H1 (cell line): ENCODE measurements at regions not wholly inside any gene's neighbourhood (a gene's known extent, or its start where the extent isn't known, plus 50 kb on each side); places are given as distances from the start of the nearest gene placed in this dataset.

Source experiments
- CTCF ChIA-PET: fragments of 300-600 bp; sonication (Branson Sonifier 250); formaldehyde crosslinking; loops from one replicate; lab custom pipeline; 2021; ENCODE audit not compliant: partially characterized antibody; lab: Charles Lee
- POLR2A ChIA-PET: fragments of 300-600 bp; sonication (Branson Sonifier 250); formaldehyde crosslinking; loops from one replicate; lab custom pipeline; 2021; ENCODE audit warnings: inconsistent platforms; ENCODE audit not compliant: partially characterized antibody; lab: Charles Lee
- DNase-seq, 2 experiments: peaks; one replicate each; pipeline versions ENCODE4 v3.0.0 to v3.0.0-alpha.2; 2010 to 2022; ENCODE audit warnings: low spot score in 2 of 2, low read depth in 1 of 2, mixed read lengths in 1 of 2
- FAIRE-seq: peaks from 2 replicates; lab custom pipeline; 2011; peaks lifted over from hg19 to GRCh38; lab: Jason Lieb, UNC
- H2AFZ ChIP-seq: 2 replicates; pipeline ENCODE4 v1.8.1; 2012; ENCODE audit warnings: low read length, inconsistent platforms
- H2AK5ac ChIP-seq: 2 replicates; pipeline ENCODE4 v1.6.1; 2013; ENCODE audit warnings: low read depth, low read length
- H2BK120ac ChIP-seq: replicated peaks from 2 replicates; pipeline ENCODE3; 2013; ENCODE audit warnings: low read depth, low read length, inconsistent platforms
- H2BK12ac ChIP-seq: 2 replicates; pipeline ENCODE4 v1.6.1; 2013; ENCODE audit warnings: low read depth, low read length
- H2BK15ac ChIP-seq: 2 replicates; pipeline ENCODE4 v1.6.1; 2013; ENCODE audit warnings: low read length
- H2BK20ac ChIP-seq: 2 replicates; pipeline ENCODE4 v1.6.1; 2013; ENCODE audit warnings: low read length
- H2BK5ac ChIP-seq: 2 replicates; pipeline ENCODE4 v1.6.1; 2013; ENCODE audit warnings: low read depth, low read length
- H3K14ac ChIP-seq: 2 replicates; pipeline ENCODE4 v1.6.1; 2013; ENCODE audit warnings: inconsistent platforms; ENCODE audit not compliant: insufficient read length
- H3K18ac ChIP-seq: 2 replicates; pipeline ENCODE4 v1.6.1; 2013; ENCODE audit warnings: low read length; ENCODE audit errors: extremely low read depth
- H3K23ac ChIP-seq: 2 replicates; pipeline ENCODE4 v1.6.1; 2013; ENCODE audit warnings: inconsistent platforms; ENCODE audit not compliant: insufficient read length
- H3K23me2 ChIP-seq: 2 replicates; pipeline ENCODE4 v1.6.1; 2013; ENCODE audit warnings: low read depth, low read length
- H3K27ac ChIP-seq: 2 replicates; pipeline ENCODE4 v1.6.1; 2011; ENCODE audit warnings: low read depth, low read length, inconsistent platforms
- H3K27me3 ChIP-seq, 4 experiments: replicated peaks in 1 of 4; 1 replicate in 1 of 4; 2 replicates in 3 of 4; pipeline versions ENCODE4 v1.6.1 to v1.8.1; 2011 to 2013; ENCODE audit warnings: low read length in 3 of 4, mild to moderate bottlenecking in 3 of 4, inconsistent platforms in 2 of 4, mixed read lengths in 2 of 4, moderate library complexity in 1 of 4; ENCODE audit not compliant: control insufficient read depth in 3 of 4, insufficient read depth in 3 of 4; ENCODE audit errors: extremely low read depth in 1 of 4
- H3K36me3 ChIP-seq, 4 experiments: 2 replicates each; pipeline versions ENCODE4 v1.6.1 to v1.8.1; 2011 to 2013; ENCODE audit warnings: mild to moderate bottlenecking in 4 of 4, low read length in 3 of 4, moderate library complexity in 2 of 4, control low read depth in 1 of 4, inconsistent platforms in 1 of 4; ENCODE audit not compliant: insufficient read depth in 4 of 4, control insufficient read depth in 2 of 4
- H3K4ac ChIP-seq: replicated peaks from 2 replicates; pipeline ENCODE3; 2013; ENCODE audit warnings: low read length, low read depth, mixed read lengths, inconsistent platforms; ENCODE audit not compliant: insufficient read length
- H3K4me1 ChIP-seq, 4 experiments: replicated peaks in 1 of 4; 1 replicate in 1 of 4; 2 replicates in 3 of 4; pipeline versions ENCODE4 v1.6.1 to v1.8.1; 2011 to 2013; ENCODE audit warnings: low read length in 3 of 4, inconsistent platforms in 2 of 4, mixed read lengths in 1 of 4; ENCODE audit not compliant: insufficient read depth in 4 of 4, control insufficient read depth in 3 of 4
- H3K4me2 ChIP-seq, 2 experiments: 2 replicates each; pipeline versions ENCODE4 v1.6.1 to v1.8.1; 2011 to 2013; ENCODE audit warnings: low read depth in 2 of 2, low read length in 2 of 2, control low read depth in 1 of 2, inconsistent platforms in 1 of 2, mild to moderate bottlenecking in 1 of 2; ENCODE audit not compliant: insufficient read depth in 1 of 2
- H3K4me3 ChIP-seq, 4 experiments: fragments of 200-600, 300-600 bp in 1 of 4; sonication (generic), shearing (Covaris generic), sonication (Bioruptor Twin) in 1 of 4; 2 replicates each; pipeline versions ENCODE4 v1.5.1 to v1.8.1; 2011 to 2016; ENCODE audit warnings: low read length in 4 of 4, low read depth in 3 of 4, control low read depth in 2 of 4, inconsistent platforms in 2 of 4, mild to moderate bottlenecking in 2 of 4, mixed read lengths in 1 of 4, moderate library complexity in 1 of 4; ENCODE audit not compliant: insufficient read depth in 2 of 4; ENCODE audit errors: extremely low read depth in 1 of 4
- H3K56ac ChIP-seq: replicated peaks from 2 replicates; pipeline ENCODE3; 2013; ENCODE audit warnings: low read depth, mild to moderate bottlenecking, mixed read lengths, low read length, inconsistent platforms; ENCODE audit not compliant: insufficient read length
- H3K79me1 ChIP-seq: 2 replicates; pipeline ENCODE4 v1.6.1; 2013; ENCODE audit warnings: low read depth, low read length, control low read depth
- H3K79me2 ChIP-seq, 2 experiments: 2 replicates each; pipeline versions ENCODE4 v1.6.1 to v1.8.1; 2012 to 2013; ENCODE audit warnings: low read length in 2 of 2, mild to moderate bottlenecking in 2 of 2, inconsistent platforms in 1 of 2; ENCODE audit not compliant: insufficient read depth in 2 of 2, control insufficient read depth in 1 of 2
- H3K9ac ChIP-seq, 4 experiments: replicated peaks in 1 of 4; 1 replicate in 1 of 4; 2 replicates in 3 of 4; pipeline versions ENCODE4 v1.6.1 to v1.8.1; 2011 to 2013; ENCODE audit warnings: low read depth in 3 of 4, low read length in 3 of 4, control low read depth in 2 of 4, mild to moderate bottlenecking in 2 of 4, moderate library complexity in 2 of 4, inconsistent platforms in 1 of 4; ENCODE audit errors: extremely low read depth in 1 of 4
- H3K9me3 ChIP-seq, 2 experiments: 2 replicates each; pipeline versions ENCODE4 v1.6.1 to v1.8.1; 2012 to 2013; ENCODE audit warnings: mild to moderate bottlenecking in 2 of 2, moderate library complexity in 2 of 2, control low read depth in 1 of 2, inconsistent platforms in 1 of 2, low read depth in 1 of 2, low read length in 1 of 2, mixed read lengths in 1 of 2; ENCODE audit not compliant: insufficient read depth in 2 of 2
- H4K20me1 ChIP-seq, 2 experiments: replicated peaks in 1 of 2; 2 replicates each; pipeline versions ENCODE3 to v1.8.1; 2011 to 2013; ENCODE audit warnings: inconsistent platforms in 2 of 2, low read length in 2 of 2, mild to moderate bottlenecking in 1 of 2; ENCODE audit not compliant: insufficient read depth in 2 of 2, control insufficient read depth in 1 of 2
- H4K5ac ChIP-seq: 2 replicates; pipeline ENCODE4 v1.6.1; 2013; ENCODE audit warnings: low read length, low read depth, mixed read lengths, inconsistent platforms; ENCODE audit not compliant: insufficient read length
- H4K8ac ChIP-seq: 2 replicates; pipeline ENCODE4 v1.8.0; 2013; ENCODE audit warnings: mild to moderate bottlenecking, moderate library complexity, low read length, inconsistent platforms; ENCODE audit not compliant: insufficient read depth; ENCODE audit errors: extremely low read depth
- H4K91ac ChIP-seq: replicated peaks from 2 replicates; pipeline ENCODE3; 2013; ENCODE audit warnings: low read length, mixed read lengths, inconsistent platforms; ENCODE audit not compliant: insufficient read length
- BCL11A ChIP-seq, 2 experiments: IDR thresholded peaks; one replicate each; pipeline ENCODE4 v1.6.1; 2011; ENCODE audit warnings: low read depth in 2 of 2, low read length in 2 of 2, mild to moderate bottlenecking in 2 of 2
- BRCA1 ChIP-seq: IDR thresholded peaks from 2 replicates; pipeline ENCODE4 v1.6.1; 2012; ENCODE audit warnings: low read depth, low read length, improper control_type of control experiment
- CEBPB ChIP-seq: IDR thresholded peaks from 2 replicates; pipeline ENCODE4 v1.6.1; 2012; ENCODE audit warnings: low read depth, low read length
- CHD2 ChIP-seq: IDR thresholded peaks from 2 replicates; pipeline ENCODE4 v1.6.1; 2012; ENCODE audit warnings: low read length, improper control_type of control experiment
- CREB1 ChIP-seq: IDR thresholded peaks from 2 replicates; pipeline ENCODE4 v1.6.1; 2012; ENCODE audit warnings: inconsistent platforms
- EP300 ChIP-seq, 2 experiments: IDR thresholded peaks; 1 replicate in 1 of 2; 2 replicates in 1 of 2; pipeline ENCODE4 v1.6.1; 2011 to 2012; ENCODE audit warnings: low read depth in 2 of 2, low read length in 2 of 2, mild to moderate bottlenecking in 2 of 2, borderline replicate concordance in 1 of 2, inconsistent platforms in 1 of 2, moderate library complexity in 1 of 2
- HDAC6 ChIP-seq: IDR thresholded peaks from one replicate; pipeline ENCODE4 v1.7.1; 2012; ENCODE audit warnings: low read depth, mild to moderate bottlenecking, inconsistent platforms, low read length, moderate library complexity
- KDM4A ChIP-seq: IDR thresholded peaks from one replicate; pipeline ENCODE4 v1.7.1; 2012; ENCODE audit warnings: low read depth, mild to moderate bottlenecking, moderate library complexity, low read length, inconsistent platforms; ENCODE audit not compliant: severe bottlenecking
- MAFK ChIP-seq: IDR thresholded peaks from 2 replicates; pipeline ENCODE4 v1.6.1; 2012; ENCODE audit warnings: low read depth, mild to moderate bottlenecking, improper control_type of control experiment, low read length
- POLR2A ChIP-seq, 2 experiments: IDR thresholded peaks; 1 replicate in 1 of 2; 2 replicates in 1 of 2; pipeline ENCODE4 v1.6.1; 2011; ENCODE audit warnings: low read depth in 2 of 2, low read length in 2 of 2, mild to moderate bottlenecking in 2 of 2; ENCODE audit errors: control extremely low read depth in 1 of 2
- POU5F1 ChIP-seq: IDR thresholded peaks from 2 replicates; pipeline ENCODE4 v1.6.1; 2011; ENCODE audit warnings: low read depth, mild to moderate bottlenecking, low read length, moderate library complexity
- RNF2 ChIP-seq: fragments of 200-900, 300-1000 bp; sonication (generic); IDR thresholded peaks from 2 replicates; pipeline ENCODE4 v1.7.1; 2016; ENCODE audit warnings: borderline replicate concordance, low read depth, mild to moderate bottlenecking, antibody characterized with exemption, low read length; ENCODE audit not compliant: poor library complexity, severe bottlenecking; ENCODE audit errors: missing control alignments
- USF2 ChIP-seq: IDR thresholded peaks from 2 replicates; pipeline ENCODE4 v1.6.1; 2011; ENCODE audit warnings: low read length, improper control_type of control experiment
- ZNF274 ChIP-seq: IDR thresholded peaks from 2 replicates; pipeline ENCODE4 v1.7.0; 2012; ENCODE audit warnings: low read length, borderline replicate concordance; ENCODE audit errors: extremely low read depth
- WGBS, 2 experiments: shearing (Covaris generic) in 1 of 2; methylation state at CpG; one replicate each; pipeline versions ENCODE4 v1.1.6 to v1.1.7; 2013 to 2015; ENCODE audit warnings: low lambda C conversion rate in 2 of 2, mixed read lengths in 2 of 2, inconsistent platforms in 1 of 2, low coverage in 1 of 2, missing lambda C conversion rate in 1 of 2; ENCODE audit not compliant: insufficient replicate concordance in 2 of 2, insufficient coverage in 1 of 2, insufficient read length in 1 of 2; ENCODE audit errors: extremely low coverage in 1 of 2, missing lambda C conversion rate in 1 of 2; 5-methylcytosine and 5-hydroxymethylcytosine counted together

- Histone ChIP-seq H4K5ac (no peak overlapping the region), H2AFZ (no peak overlapping the region), H3K23me2 (no peaks in the 10 kb centered on the region), H3K4me1 (no peaks in the 10 kb centered on the region), H2BK20ac (no peak overlapping the region), H2BK5ac (no peak overlapping the region), H3K4me3 (no peak overlapping the region), H4K20me1 (no peaks in the 10 kb centered on the region), H2BK15ac (no peak overlapping the region), H3K27me3 (no peaks in the 10 kb centered on the region), H3K79me1 (no peaks in the 10 kb centered on the region), H2AK5ac (no peak overlapping the region), H3K27ac (no peak overlapping the region), H3K9ac (no peak overlapping the region), H4K8ac (no peak overlapping the region), H3K23ac (no peak overlapping the region), H3K14ac (no peak overlapping the region), H2BK12ac (no peak overlapping the region), H3K9me3 (no peaks in the 10 kb centered on the region), H4K91ac (no peak overlapping the region), H3K4ac (no peak overlapping the region), H3K56ac (no peak overlapping the region), H2BK120ac (no peak overlapping the region), H3K79me2 (no peaks in the 10 kb centered on the region), H3K36me3 (no peaks in the 10 kb centered on the region), H3K4me2 (no peak overlapping the region), H3K18ac (no peak overlapping the region)
- DNase-seq (peak in 1 of 2 experiments; percentile 10), FAIRE-seq (no peak)
- ChIA-PET CTCF (interaction anchor here (0.9 to 1.6 kb wide), 3 partner anchors 10 to 149 kb away, joined by 3 to 5 read pairs (median 4); no protein-coding TSS in a partner anchor), POLR2A (no interaction called here)
- WGBS, 2 experiments, result 100% methylated on average over 1 of the region's 1 CpG; no CpG with 5 or more reads in 1 of the 2 experiments
- no peak for TF ChIP-seq POU5F1
- no peak for TF ChIP-seq CREB1
- no peak for TF ChIP-seq POLR2A (IDR thresholded peaks at IDR 0.05; ENCODE audit: control extremely low read depth in 1 of 2, low read depth in 2 of 2, low read length in 2 of 2)
- TF ChIP-seq USF2, result no peak
- TF ChIP-seq CHD2, result no peak
- no peak for TF ChIP-seq RNF2
- TF ChIP-seq CEBPB, result no peak
- TF ChIP-seq MAFK, result no peak
- TF ChIP-seq BCL11A (IDR thresholded peaks at IDR 0.05; ENCODE audit: low read depth in 2 of 2, low read length in 2 of 2), result no peak
- TF ChIP-seq EP300 (IDR thresholded peaks at IDR 0.05; ENCODE audit: borderline replicate concordance in 1 of 2, low read depth in 2 of 2, low read length in 2 of 2), result no peak
- no peak for TF ChIP-seq KDM4A
- TF ChIP-seq HDAC6, result no peak
- no peak for TF ChIP-seq ZNF274
- no peak for TF ChIP-seq BRCA1
Observed at GRCh38 chr7:25037325-25037724, 57.3 kb upstream of the OSBPL3 start.
